ENCODE measurements at regions not wholly inside any gene's neighbourhood (a gene's known extent, or its start where the extent isn't known, plus 50 kb on each side); places are given as distances from the start of the nearest gene placed in this dataset.

- Histone ChIP-seq H3K27ac (replicated peaks) (no peak overlapping the region), H3K4me3 (no peak overlapping the region), H3K36me3 (no peaks in the 10 kb centered on the region), H3K9me3 (replicated peaks) (no peaks in the 10 kb centered on the region), H3K27me3 (ENCODE audit: low read depth) (no peaks in the 10 kb centered on the region), H3K4me1 (peaks cover 30% of the 10 kb centered on the region)
- intact Hi-C loops (cut with micrococcal nuclease) = no loop called here
- DNase-seq = no peak
- TF ChIP-seq CTCF (IDR thresholded peaks at IDR 0.05; ENCODE audit: borderline replicate concordance) = no peak
Observed at GRCh38 chr17:77781536-77781935, 177.0 kb upstream of the TNRC6C start.

- intact Hi-C loops (cut with micrococcal nuclease) = no loop called here
- no peak for TF ChIP-seq CTCF (IDR thresholded peaks at IDR 0.05; ENCODE audit: borderline replicate concordance)
- Histone ChIP-seq H3K9me3 (replicated peaks) (no peaks in the 10 kb centered on the region), H3K27ac (replicated peaks) (no peak overlapping the region), H3K36me3 (no peaks in the 10 kb centered on the region), H3K4me3 (no peak overlapping the region), H3K27me3 (ENCODE audit: low read depth) (no peaks in the 10 kb centered on the region), H3K4me1 (peaks cover 30% of the 10 kb centered on the region)
- DNase-seq = no peak
Observed at GRCh38 chr17:77782201-77782600, 176.3 kb upstream of the TNRC6C start.

GRCh38 chr17:77782611-77783010, 175.9 kb upstream of the TNRC6C start:
- Histone ChIP-seq H3K27ac (replicated peaks) (no peak overlapping the region), H3K9me3 (replicated peaks) (no peaks in the 10 kb centered on the region), H3K27me3 (ENCODE audit: low read depth) (no peaks in the 10 kb centered on the region), H3K36me3 (no peaks in the 10 kb centered on the region), H3K4me1 (peaks cover 29% of the 10 kb centered on the region), H3K4me3 (no peak overlapping the region)
- DNase-seq = no peak
- no peak for TF ChIP-seq CTCF (IDR thresholded peaks at IDR 0.05; ENCODE audit: borderline replicate concordance)
- intact Hi-C loops (cut with micrococcal nuclease) = no loop called here

GRCh38 chr17:77783991-77784820, 174.3 kb upstream of the TNRC6C start:
- intact Hi-C loops (cut with micrococcal nuclease) = no loop called here
- no peak for TF ChIP-seq CTCF (IDR thresholded peaks at IDR 0.05; ENCODE audit: borderline replicate concordance)
- no peak for DNase-seq
- Histone ChIP-seq H3K27ac (replicated peaks) (no peak overlapping the region), H3K4me1 (peaks cover 13% of the 10 kb centered on the region), H3K4me3 (no peak overlapping the region), H3K9me3 (replicated peaks) (no peaks in the 10 kb centered on the region), H3K36me3 (no peaks in the 10 kb centered on the region), H3K27me3 (ENCODE audit: low read depth) (no peaks in the 10 kb centered on the region)

GRCh38 chr17:77785312-77785905, 173.1 kb upstream of the TNRC6C start:
- intact Hi-C loops (cut with micrococcal nuclease) = no loop called here
- no peaks in the 10 kb centered on the region for H3K9me3 ChIP-seq (replicated peaks)
- no peak for DNase-seq
- TF ChIP-seq CTCF (IDR thresholded peaks at IDR 0.05; ENCODE audit: borderline replicate concordance) = no peak
- H3K36me3 ChIP-seq = no peaks in the 10 kb centered on the region
- H3K4me3 ChIP-seq = no peak overlapping the region
- no peak overlapping the region for H3K27ac ChIP-seq (replicated peaks)
- H3K4me1 ChIP-seq = peaks cover under 1% of the 10 kb centered on the region
- H3K27me3 ChIP-seq (ENCODE audit: low read depth) = no peaks in the 10 kb centered on the region

Measured in left ventricle myocardium inferior (tissue), 1 donor.